ENCODE measurements at regions not wholly inside any gene's neighbourhood (a gene's known extent, or its start where the extent isn't known, plus 50 kb on each side); places are given as distances from the start of the nearest gene placed in this dataset.
"Not testable (repeated sequence)": the region's sequence is repeated elsewhere in the genome, so short reads cannot be mapped to it uniquely, and the experiment has no call there.

GRCh38 chr5:157947156-157947555, 88.2 kb upstream of the CLINT1 start:
- ChIA-PET CTCF (no interaction called here), POLR2A (no interaction called here)
- intact Hi-C loops (cut with DNase I, micrococcal nuclease), result no loop called here
- no peak overlapping the region for H3K27ac Mint-ChIP-seq
- H3K36me3 Mint-ChIP-seq (ENCODE audit: low read depth), result no peaks in the 10 kb centered on the region
- H3K4me3 Mint-ChIP-seq, result no peak overlapping the region
- no peak for DNase-seq
- H3K9me3 Mint-ChIP-seq, result no peaks in the 10 kb centered on the region
- H3K4me1 ChIP-seq (ENCODE audit: insufficient read depth, low read length), result peaks cover 6% of the 10 kb centered on the region
- H3K36me3 ChIP-seq (ENCODE audit: insufficient read depth, low read length), result no peaks in the 10 kb centered on the region
- H3K27me3 Mint-ChIP-seq, result peaks cover 13% of the 10 kb centered on the region
- H3K27me3 ChIP-seq (ENCODE audit: control insufficient read depth in 1 of 2, insufficient read depth in 2 of 2, low read length in 2 of 2), result peaks cover 4% of the 10 kb centered on the region in 2 experiments
- no peaks in the 10 kb centered on the region for H3K9me3 ChIP-seq (ENCODE audit: control insufficient read depth in 1 of 2, insufficient read depth in 1 of 2, low read length in 2 of 2)
- H3K4me1 Mint-ChIP-seq (ENCODE audit: low read depth), result peaks cover 5% of the 10 kb centered on the region
- no peak for TF ChIP-seq CTCF (IDR thresholded peaks at IDR 0.05)
- ATAC-seq (ENCODE audit: poor library complexity), result no peak
- no peak overlapping the region for H3K4me3 ChIP-seq (ENCODE audit: low read length)
- no peak overlapping the region for H3K27ac ChIP-seq (ENCODE audit: low read depth in 1 of 2, low read length in 2 of 2)

GRCh38 chr5:157945822-157946221, 86.9 kb upstream of the CLINT1 start:
- H3K9me3 ChIP-seq (ENCODE audit: control insufficient read depth in 1 of 2, insufficient read depth in 1 of 2, low read length in 2 of 2); intact Hi-C loops (cut with DNase I, micrococcal nuclease); H3K9me3 Mint-ChIP-seq; H3K4me1 ChIP-seq (ENCODE audit: insufficient read depth, low read length); H3K36me3 Mint-ChIP-seq (ENCODE audit: low read depth); H3K4me1 Mint-ChIP-seq (ENCODE audit: low read depth); H3K27ac Mint-ChIP-seq; ATAC-seq (ENCODE audit: poor library complexity); POLR2A ChIA-PET; H3K4me3 ChIP-seq (ENCODE audit: low read length); H3K27me3 ChIP-seq (ENCODE audit: control insufficient read depth in 1 of 2, insufficient read depth in 2 of 2, low read length in 2 of 2); H3K4me3 Mint-ChIP-seq; H3K36me3 ChIP-seq (ENCODE audit: insufficient read depth, low read length); DNase-seq; H3K27ac ChIP-seq (ENCODE audit: low read depth in 1 of 2, low read length in 2 of 2): not testable (repeated sequence)
- CTCF ChIA-PET, result interaction anchor here (0.6 kb wide), 1 partner anchor 117 kb away, joined by 4 read pairs; no protein-coding TSS in a partner anchor
- peaks cover 13% of the 10 kb centered on the region for H3K27me3 Mint-ChIP-seq

- peaks cover 6% of the 10 kb centered on the region for H3K4me1 ChIP-seq (ENCODE audit: insufficient read depth, low read length)
- Mint-ChIP-seq H3K36me3 (ENCODE audit: low read depth) (no peaks in the 10 kb centered on the region), H3K27me3 (peaks cover 11% of the 10 kb centered on the region), H3K27ac (no peak overlapping the region), H3K9me3 (no peaks in the 10 kb centered on the region), H3K4me3 (no peak overlapping the region), H3K4me1 (ENCODE audit: low read depth) (peaks cover 5% of the 10 kb centered on the region)
- no peak overlapping the region for H3K27ac ChIP-seq (ENCODE audit: low read depth in 1 of 2, low read length in 2 of 2)
- H3K4me3 ChIP-seq (ENCODE audit: low read length), result no peak overlapping the region
- intact Hi-C loops (cut with DNase I, micrococcal nuclease), result no loop called here
- ATAC-seq (ENCODE audit: poor library complexity), result no peak
- DNase-seq, result no peak
- no peak for TF ChIP-seq CTCF (IDR thresholded peaks at IDR 0.05)
- CTCF ChIA-PET, result no interaction called here
- H3K9me3 ChIP-seq (ENCODE audit: control insufficient read depth in 1 of 2, insufficient read depth in 1 of 2, low read length in 2 of 2), result no peaks in the 10 kb centered on the region
- no peaks in the 10 kb centered on the region for H3K36me3 ChIP-seq (ENCODE audit: insufficient read depth, low read length)
- POLR2A ChIA-PET, result no interaction called here
- H3K27me3 ChIP-seq (ENCODE audit: control insufficient read depth in 1 of 2, insufficient read depth in 2 of 2, low read length in 2 of 2), result peaks cover 1 to 4% of the 10 kb centered on the region in 2 experiments
These were observed 86.0 kb upstream of the CLINT1 start for GRCh38 chr5:157944938-157945337.

- Mint-ChIP-seq H3K4me1 (ENCODE audit: low read depth) (peaks cover 5% of the 10 kb centered on the region), H3K27me3 (peaks cover 6% of the 10 kb centered on the region), H3K9me3 (no peaks in the 10 kb centered on the region), H3K27ac (no peak overlapping the region), H3K36me3 (ENCODE audit: low read depth) (no peaks in the 10 kb centered on the region), H3K4me3 (no peak overlapping the region)
- DNase-seq (no peak), ATAC-seq (ENCODE audit: poor library complexity) (no peak)
- TF ChIP-seq CTCF (IDR thresholded peaks at IDR 0.05), result no peak
- CTCF ChIA-PET, result no interaction called here
- no peaks in the 10 kb centered on the region for H3K9me3 ChIP-seq (ENCODE audit: control insufficient read depth in 1 of 2, insufficient read depth in 1 of 2, low read length in 2 of 2)
- H3K4me1 ChIP-seq (ENCODE audit: insufficient read depth, low read length), result peaks cover 5% of the 10 kb centered on the region
- peaks cover 0 to 1% of the 10 kb centered on the region in 2 experiments for H3K27me3 ChIP-seq (ENCODE audit: control insufficient read depth in 1 of 2, insufficient read depth in 2 of 2, low read length in 2 of 2)
- no peak overlapping the region for H3K4me3 ChIP-seq (ENCODE audit: low read length)
- H3K36me3 ChIP-seq (ENCODE audit: insufficient read depth, low read length), result no peaks in the 10 kb centered on the region
- POLR2A ChIA-PET, result no interaction called here
- intact Hi-C loops (cut with DNase I, micrococcal nuclease), result no loop called here
- H3K27ac ChIP-seq (ENCODE audit: low read depth in 1 of 2, low read length in 2 of 2), result no peak overlapping the region
These were observed 85.2 kb upstream of the CLINT1 start for GRCh38 chr5:157944077-157944633.

All from CD4-positive, alpha-beta T cell (primary cell).